Heart left ventricle (tissue), 16 donors: ENCODE measurements at regions not wholly inside any gene's neighbourhood (a gene's known extent, or its start where the extent isn't known, plus 50 kb on each side); places are given as distances from the start of the nearest gene placed in this dataset.

Source experiments
- ATAC-seq, 4 donors: fragments of 200-7000 bp; cut with Tn5 transposase; one replicate each; pipeline ENCODE4 v1.9.1; 2020 to 2022; ENCODE audit warnings: moderate library complexity in 4 of 4, mild to moderate bottlenecking in 3 of 4, moderate number of reproducible peaks in 1 of 4
- DNase-seq, 5 donors: peaks; one replicate each; pipeline ENCODE4 v3.0.0-alpha.2; 2020
- H3K27ac ChIP-seq, 12 donors: fragments of 200-600 bp; sonication (generic) in 4 of 12; one replicate each; pipeline versions ENCODE4 v1.5.0 to v1.8.0; 2016 to 2022; ENCODE audit warnings: mild to moderate bottlenecking in 2 of 12
- H3K27me3 ChIP-seq, 9 donors: fragments of 200-600 bp; sonication (generic) in 2 of 9; one replicate each; pipeline versions ENCODE4 v1.5.1 to v1.8.0; 2016 to 2022; ENCODE audit warnings: mild to moderate bottlenecking in 3 of 9
- H3K36me3 ChIP-seq, 9 donors: fragments of 200-600 bp; sonication (generic) in 2 of 9; one replicate each; pipeline versions ENCODE4 v1.5.0 to v1.8.0; 2018 to 2022; ENCODE audit warnings: mild to moderate bottlenecking in 2 of 9
- H3K4me1 ChIP-seq, 12 donors: fragments of 200-600 bp; sonication (generic) in 4 of 12; one replicate each; pipeline versions ENCODE4 v1.5.0 to v1.8.0; 2016 to 2022; ENCODE audit warnings: mild to moderate bottlenecking in 3 of 12
- H3K4me3 ChIP-seq, 12 donors: fragments of 200-600 bp; sonication (generic) in 4 of 12; one replicate each; pipeline versions ENCODE4 v1.5.0 to v1.8.0; 2017 to 2022; ENCODE audit warnings: mild to moderate bottlenecking in 9 of 12, moderate library complexity in 4 of 12
- H3K9me3 ChIP-seq, 12 donors: fragments of 200-600 bp; sonication (generic) in 4 of 12; one replicate each; pipeline versions ENCODE4 v1.5.0 to v1.8.0; 2016 to 2022; ENCODE audit warnings: mild to moderate bottlenecking in 1 of 12
- CTCF ChIP-seq, 12 donors: fragments of 200-600 bp; sonication (generic) in 4 of 12; IDR thresholded peaks; one replicate each; pipeline versions ENCODE4 v1.5.0 to v1.8.0; 2018 to 2022; ENCODE audit warnings: antibody characterized with exemption in 12 of 12, mild to moderate bottlenecking in 5 of 12
- POLR2A ChIP-seq, 2 donors: fragments of 450-650 bp; IDR thresholded peaks; one replicate each; pipeline ENCODE4 v1.6.1; 2017; ENCODE audit warnings: antibody characterized with exemption in 2 of 2, mild to moderate bottlenecking in 2 of 2, moderate library complexity in 2 of 2
- WGBS, 4 donors: extraction: QIAGEN DNeasy Blood & Tissue Kit in 2 of 4; methylation state at CpG; one replicate each; pipeline versions ENCODE4 v1.1.5 to v1.1.7; 2013 to 2018; 5-methylcytosine and 5-hydroxymethylcytosine counted together
- intact Hi-C, 10 donors: fragments of 100-400 bp; cut with DNase I; formaldehyde crosslinking; loops; one replicate each; pipeline versions ENCODE4 v1.11.1 to v1.14.2; 2022
- donor health status: ischemic (EF 13 %, LVEDD 7.1; RV severe dilation, severe dysfunction).
- donor health status: healthy with polysubstance abuse.
- donor health status: DM: no; HTN: yes; CAD: no.
- donor health status: DM: no; HTN: no; CAD: no.
- donor health status: ischemic (EF 25% LVEDD 6.9; RV normal size, moderate dysfunction).
- donor health status: ischemic (EF 25% LVEDD 5.7; RV mildly dilated, moderate dysfunction).
- donor health status: healthy.
- donor health status: DM: yes; HTN: yes; CAD: no.
- donor health status: ischemic (EF 35%, LVEDD 5.7; RV mildly dilated, moderate dysfunction).
- donor health status: nonischemic (EF 11% LVEDD 7.7; RV severe dilation, severe dysfunction).
- donor health status: DM: yes; HTN: yes; CAD: no.
- donor health status: PGD.
- donor health status: ischemic (EF 29% LVEDD 5.4; RV normal size, mild dysfunction).
- donor health status: nonischemic (EF 23%, LVEDD 6.1; RV moderate dilation, normal function).

DNA sequence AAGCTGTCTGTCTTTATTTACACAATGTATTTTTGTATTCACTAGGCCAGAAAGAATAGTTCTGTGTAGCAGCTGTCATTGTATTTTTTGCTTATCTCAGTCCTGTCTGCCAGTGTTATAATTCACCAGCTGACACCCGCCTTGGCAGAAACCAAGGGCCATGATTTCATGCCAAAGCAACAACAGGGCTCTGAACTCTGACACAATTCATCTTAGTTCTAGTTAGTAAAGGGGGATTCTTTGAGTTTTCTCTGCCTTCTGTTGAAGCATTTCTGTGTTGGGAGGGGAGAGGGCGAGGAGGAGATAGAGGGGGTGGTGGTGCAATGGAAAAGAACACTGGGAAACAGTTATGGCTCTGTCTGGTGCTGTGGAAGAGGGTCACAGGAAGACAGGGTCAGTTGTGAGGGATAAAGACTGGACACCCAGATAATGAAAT lies 684.6 kb upstream of the MARCKS start:
- peaks cover 0 to 7% (median 2%) of the 10 kb centered on the region in 12 donors for H3K9me3 ChIP-seq
- 23 to 50% (median 26%) methylated on average over 2 of the region's 2 CpGs for WGBS, 4 donors
- intact Hi-C loops = no loop called here
- H3K4me1 ChIP-seq = peaks cover 0 to 21% (median 5%) of the 10 kb centered on the region in 12 donors
- peak; percentile 95 to 98 (median 96) for ATAC-seq
- peak overlapping the region in 7 of 12 donors; percentile 12 to 79 (median 43) for H3K27ac ChIP-seq
- H3K27me3 ChIP-seq = no peaks in the 10 kb centered on the region
- TF ChIP-seq CTCF (IDR thresholded peaks at IDR 0.05) (no peak), POLR2A (IDR thresholded peaks at IDR 0.05) (no peak)
- no peak overlapping the region for H3K4me3 ChIP-seq
- H3K36me3 ChIP-seq = no peaks in the 10 kb centered on the region
- peak in 4 of 5 donors; percentile 43 to 60 (median 56) for DNase-seq

DNA sequence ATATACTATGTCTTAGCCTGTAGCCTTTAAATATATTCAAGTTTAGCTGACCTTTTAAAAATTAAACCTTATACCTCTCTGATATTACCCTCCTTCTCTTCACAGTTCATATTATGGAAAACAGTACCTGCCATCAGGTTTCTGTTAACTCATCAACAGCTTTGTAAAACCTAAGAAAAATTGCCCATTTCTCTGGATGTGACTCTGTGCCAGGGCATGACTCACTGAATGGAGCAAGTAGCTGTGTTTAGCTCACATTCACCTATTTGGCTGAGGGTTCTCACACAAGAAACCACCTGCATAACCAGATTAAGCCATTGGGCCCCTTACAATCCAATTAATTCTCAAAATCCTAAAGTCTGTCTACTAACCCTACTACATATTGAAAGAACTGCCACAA lies 678.8 kb upstream of the MARCKS start:
- TF ChIP-seq POLR2A (IDR thresholded peaks at IDR 0.05) = no peak
- no peak for TF ChIP-seq CTCF (IDR thresholded peaks at IDR 0.05)
- intact Hi-C loops = no loop called here
- no peaks in the 10 kb centered on the region for H3K9me3 ChIP-seq

GRCh38 chr6:113181164-113181563 lies 676.0 kb upstream of the MARCKS start:
- Histone ChIP-seq H3K9me3 (no peaks in the 10 kb centered on the region), H3K27me3 (no peaks in the 10 kb centered on the region), H3K36me3 (no peaks in the 10 kb centered on the region), H3K4me1 (peaks cover 0 to 17% (median 7%) of the 10 kb centered on the region in 12 donors), H3K27ac (no peak overlapping the region), H3K4me3 (no peak overlapping the region)
- intact Hi-C loops = loop anchor here in 2 of 10 donors (10.0 kb wide), 2 partner anchors 384 to 674 kb away; partner anchors contain the start of gene MARCKS (in 1 of the 2)
- ATAC-seq = no peak
- TF ChIP-seq POLR2A (IDR thresholded peaks at IDR 0.05) = no peak
- 89 to 94% (median 91%) methylated on average over 3 of the region's 3 CpGs for WGBS, 4 donors
- DNase-seq = no peak

More for the DNA sequence above, 678.8 kb upstream of the MARCKS start:
- DNase-seq (no peak), ATAC-seq (no peak)
- Histone ChIP-seq H3K27ac (no peak overlapping the region), H3K36me3 (no peaks in the 10 kb centered on the region), H3K4me1 (peaks cover 0 to 9% (median 0%) of the 10 kb centered on the region in 12 donors), H3K27me3 (no peaks in the 10 kb centered on the region), H3K4me3 (no peak overlapping the region)

- no peak for DNase-seq
- no peak for ATAC-seq
- no peak overlapping the region for H3K4me3 ChIP-seq
- H3K27me3 ChIP-seq = no peaks in the 10 kb centered on the region
- TF ChIP-seq POLR2A (IDR thresholded peaks at IDR 0.05) (no peak), CTCF (IDR thresholded peaks at IDR 0.05) (no peak)
- H3K9me3 ChIP-seq = no peaks in the 10 kb centered on the region
- intact Hi-C loops = loop anchor here in 2 of 10 donors (10.0 kb wide), 2 partner anchors 382 to 672 kb away; partner anchors contain the start of gene MARCKS (in 1 of the 2)
- 64 to 75% (median 69%) methylated on average over 3 of the region's 3 CpGs for WGBS, 4 donors
- peaks cover 0 to 17% (median 7%) of the 10 kb centered on the region in 12 donors for H3K4me1 ChIP-seq
- H3K36me3 ChIP-seq = no peaks in the 10 kb centered on the region
- peak overlapping the region in 1 of 12 donors; percentile 39 for H3K27ac ChIP-seq
These were observed 674.6 kb upstream of the MARCKS start for GRCh38 chr6:113182370-113183141.
